ENCODE measurements at regions not wholly inside any gene's neighbourhood (a gene's known extent, or its start where the extent isn't known, plus 50 kb on each side); places are given as distances from the start of the nearest gene placed in this dataset.

- Histone ChIP-seq H3K79me2 (ENCODE audit: control insufficient read depth, insufficient read depth, low read length) (no peaks in the 10 kb centered on the region), H2AFZ (ENCODE audit: control insufficient read depth, low read length) (no peak overlapping the region), H4K20me1 (ENCODE audit: control insufficient read depth, extremely low read depth, insufficient read depth, low read length) (no peaks in the 10 kb centered on the region), H3K9ac (ENCODE audit: control insufficient read depth, extremely low read depth, insufficient read depth, low read length) (no peak overlapping the region), H3K4me2 (ENCODE audit: control insufficient read depth, extremely low read depth, insufficient read depth, low read depth, low read length) (no peak overlapping the region), H3K27ac (ENCODE audit: control insufficient read depth, insufficient read depth, low read length) (no peak overlapping the region), H3K4me3 (ENCODE audit: control insufficient read depth in 2 of 3, extremely low read depth in 1 of 3, insufficient read depth in 2 of 3, low read depth in 1 of 3, low read length in 3 of 3) (no peak overlapping the region), H3K27me3 (ENCODE audit: control insufficient read depth, extremely low read depth, insufficient read depth, low read length) (no peaks in the 10 kb centered on the region), H3K9me3 (ENCODE audit: control insufficient read depth, low read depth, low read length) (no peaks in the 10 kb centered on the region), H3K36me3 (ENCODE audit: control insufficient read depth in 2 of 2, extremely low read depth in 1 of 2, insufficient read depth in 2 of 2, low read length in 2 of 2) (no peaks in the 10 kb centered on the region), H3K9me1 (ENCODE audit: control insufficient read depth, extremely low read depth, insufficient read depth, low read length) (no peaks in the 10 kb centered on the region), H3K4me1 (ENCODE audit: control insufficient read depth, extremely low read depth, insufficient read depth, low read length) (no peaks in the 10 kb centered on the region)
- no peak for FAIRE-seq
- TF ChIP-seq CTCF (optimal IDR thresholded peaks at IDR 0.05 in 1 of 3, IDR thresholded peaks at IDR 0.05 in 1 of 3, conservative IDR thresholded peaks at IDR 0.05 in 1 of 3; ENCODE audit: extremely low read depth in 1 of 3, insufficient read depth in 2 of 3, low read length in 3 of 3) (no peak), EZH2 (IDR thresholded peaks at IDR 0.05; ENCODE audit: low read length) (no peak)
- no peak for DNase-seq (ENCODE audit: low read depth, low spot score)
- dilution Hi-C loops (cut with MboI; ENCODE audit: extremely low pct_ligation_motif_present, low sequenced_read_pairs): no loop called here
Observed at GRCh38 chr2:199197448-199197847, 260.3 kb downstream of the SATB2 start.

GRCh38 chr2:199196686-199197085 is 261.1 kb downstream of the SATB2 start:
- Histone ChIP-seq H2AFZ (ENCODE audit: control insufficient read depth, low read length) (no peak overlapping the region), H3K9me1 (ENCODE audit: control insufficient read depth, extremely low read depth, insufficient read depth, low read length) (no peaks in the 10 kb centered on the region), H4K20me1 (ENCODE audit: control insufficient read depth, extremely low read depth, insufficient read depth, low read length) (no peaks in the 10 kb centered on the region), H3K27ac (ENCODE audit: control insufficient read depth, insufficient read depth, low read length) (no peak overlapping the region), H3K36me3 (ENCODE audit: control insufficient read depth in 2 of 2, extremely low read depth in 1 of 2, insufficient read depth in 2 of 2, low read length in 2 of 2) (no peaks in the 10 kb centered on the region), H3K27me3 (ENCODE audit: control insufficient read depth, extremely low read depth, insufficient read depth, low read length) (no peaks in the 10 kb centered on the region), H3K9me3 (ENCODE audit: control insufficient read depth, low read depth, low read length) (no peaks in the 10 kb centered on the region), H3K4me3 (ENCODE audit: control insufficient read depth in 2 of 3, extremely low read depth in 1 of 3, insufficient read depth in 2 of 3, low read depth in 1 of 3, low read length in 3 of 3) (no peak overlapping the region), H3K9ac (ENCODE audit: control insufficient read depth, extremely low read depth, insufficient read depth, low read length) (no peak overlapping the region), H3K4me2 (ENCODE audit: control insufficient read depth, extremely low read depth, insufficient read depth, low read depth, low read length) (no peak overlapping the region), H3K79me2 (ENCODE audit: control insufficient read depth, insufficient read depth, low read length) (no peaks in the 10 kb centered on the region), H3K4me1 (ENCODE audit: control insufficient read depth, extremely low read depth, insufficient read depth, low read length) (no peaks in the 10 kb centered on the region)
- dilution Hi-C loops (cut with MboI; ENCODE audit: extremely low pct_ligation_motif_present, low sequenced_read_pairs): no loop called here
- DNase-seq (ENCODE audit: low read depth, low spot score) (no peak), FAIRE-seq (no peak)
- no peak for TF ChIP-seq EZH2 (IDR thresholded peaks at IDR 0.05; ENCODE audit: low read length)
- no peak for TF ChIP-seq CTCF (optimal IDR thresholded peaks at IDR 0.05 in 1 of 3, IDR thresholded peaks at IDR 0.05 in 1 of 3, conservative IDR thresholded peaks at IDR 0.05 in 1 of 3; ENCODE audit: extremely low read depth in 1 of 3, insufficient read depth in 2 of 3, low read length in 3 of 3)

Measured in keratinocyte (primary cell).